DOHH2 (cell line): ENCODE measurements at regions not wholly inside any gene's neighbourhood (a gene's known extent, or its start where the extent isn't known, plus 50 kb on each side); places are given as distances from the start of the nearest gene placed in this dataset.

Experiments
- CTCF ChIP-seq: fragments of 200-600 bp; sonication (generic); IDR thresholded peaks from one replicate; pipeline ENCODE4 v1.5.1; 2014; ENCODE audit warnings: antibody characterized with exemption, mild to moderate bottlenecking, low read depth, low read length; ENCODE audit not compliant: poor library complexity, severe bottlenecking
- EZH2phosphoT487 ChIP-seq: fragments of 200-600 bp; sonication (generic); IDR thresholded peaks from 2 replicates; pipeline ENCODE4 v1.6.1; 2017; ENCODE audit warnings: borderline replicate concordance, mild to moderate bottlenecking, antibody characterized with exemption, low read length, moderate library complexity, mixed read lengths

- no peak for TF ChIP-seq CTCF
- TF ChIP-seq EZH2phosphoT487 = no peak
These were observed 1613.4 kb upstream of the SEL1L start for GRCh38 chr14:83147006-83147405.
